GM21360 (cell line): ENCODE measurements at regions not wholly inside any gene's neighbourhood (a gene's known extent, or its start where the extent isn't known, plus 50 kb on each side); places are given as distances from the start of the nearest gene placed in this dataset.
"Not testable (repeated sequence)": the region's sequence is repeated elsewhere in the genome, so short reads cannot be mapped to it uniquely, and the experiment has no call there.

Experiments used
- ATAC-seq: cut with Tn5 transposase; IDR thresholded peaks from one replicate; pipeline ENCODE4 v1.9.1; 2021; ENCODE audit warnings: mild to moderate bottlenecking, moderate library complexity; ENCODE audit not compliant: unreplicated experiment

DNA sequence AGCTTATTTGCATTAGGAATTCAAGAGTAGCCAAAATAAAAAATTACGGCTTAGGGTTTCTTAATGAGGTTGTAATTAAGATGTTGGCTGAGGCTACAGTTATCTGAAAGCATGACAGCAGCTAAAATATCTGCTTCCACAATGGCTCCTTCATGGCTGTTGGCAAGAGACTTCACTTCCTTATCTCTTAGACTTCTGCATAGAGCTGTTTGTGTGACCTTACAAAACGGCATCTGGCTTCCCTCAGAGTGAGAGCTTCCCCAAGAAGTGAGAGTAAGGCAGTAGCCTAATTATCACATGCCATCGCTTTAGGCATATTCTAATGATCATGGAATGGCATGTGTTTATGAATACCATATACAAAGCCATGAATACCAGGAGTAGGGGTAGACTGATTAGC, 57.6 kb downstream of the CCDC59 start:
- no peak for ATAC-seq

DNA sequence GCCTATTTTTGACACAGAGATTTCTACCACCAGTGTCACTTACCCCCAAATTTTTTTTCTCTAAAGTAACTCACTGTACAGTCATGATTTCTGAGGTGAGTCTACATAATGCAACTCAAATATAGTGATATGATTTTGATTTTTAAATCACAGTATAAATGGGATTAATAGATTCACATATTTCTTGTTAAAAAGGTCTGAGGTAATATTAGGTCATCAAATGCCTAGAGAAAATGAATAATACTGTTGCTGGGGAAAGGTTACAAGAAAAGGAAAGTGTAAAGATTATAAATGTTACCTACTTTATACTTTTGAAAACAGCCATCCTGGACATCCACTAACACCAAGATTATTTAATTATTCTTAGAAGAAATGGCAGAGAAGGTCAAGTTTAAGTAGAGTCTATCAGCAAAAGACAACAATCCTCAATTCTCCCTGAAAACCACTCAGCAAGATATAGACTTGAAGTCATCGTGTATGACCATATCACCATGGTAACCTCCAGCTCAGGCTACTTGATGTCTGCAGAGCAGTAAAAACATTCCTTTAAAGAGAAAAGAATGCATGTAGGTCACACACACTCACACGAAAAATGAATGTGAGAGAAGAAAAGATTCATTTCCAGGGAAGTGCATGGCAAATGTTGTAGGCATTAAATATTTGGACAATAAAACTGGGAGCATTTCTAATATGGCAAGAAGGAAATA, 58.7 kb downstream of the CCDC59 start:
- no peak for ATAC-seq

DNA sequence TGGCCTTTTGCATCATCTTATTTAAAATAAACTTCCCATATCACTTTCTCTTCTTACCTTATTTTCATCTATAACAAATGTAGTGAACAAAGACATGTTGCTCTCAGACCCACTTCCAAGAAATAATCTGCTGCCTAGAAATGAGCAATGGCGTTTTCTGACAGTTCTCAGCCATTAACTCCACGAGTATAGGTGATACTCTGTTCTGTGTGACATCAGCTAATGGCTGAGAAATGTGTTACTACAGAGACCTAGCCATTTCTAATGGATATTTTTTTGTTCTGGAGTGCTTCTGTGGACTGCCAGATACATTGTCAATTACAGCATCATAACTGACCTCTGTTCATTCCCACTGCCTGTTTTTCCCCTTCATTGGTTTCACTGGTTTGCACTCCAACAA, 67.8 kb downstream of the CCDC59 start:
- ATAC-seq = no peak

DNA sequence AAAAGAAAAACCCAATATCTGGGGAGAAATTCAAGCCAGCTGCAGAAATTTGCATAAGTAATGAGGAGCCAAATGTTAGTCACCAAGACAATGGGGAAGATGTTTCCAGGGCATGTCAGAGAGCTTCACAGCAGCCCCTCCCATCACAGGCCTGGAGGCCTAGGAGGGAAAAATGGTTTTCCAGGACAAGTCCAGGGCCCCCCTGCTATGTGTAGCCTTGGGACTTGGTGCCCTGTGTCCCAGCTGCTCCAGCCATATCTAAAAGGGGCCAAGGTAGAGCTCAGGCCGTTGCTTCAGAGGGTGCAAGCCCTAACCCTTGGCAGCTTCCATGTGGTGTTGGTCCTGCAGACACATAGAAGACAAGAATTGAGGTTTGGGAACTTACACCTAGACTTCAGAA, 76.9 kb downstream of the CCDC59 start:
- ATAC-seq = not testable (repeated sequence)

DNA sequence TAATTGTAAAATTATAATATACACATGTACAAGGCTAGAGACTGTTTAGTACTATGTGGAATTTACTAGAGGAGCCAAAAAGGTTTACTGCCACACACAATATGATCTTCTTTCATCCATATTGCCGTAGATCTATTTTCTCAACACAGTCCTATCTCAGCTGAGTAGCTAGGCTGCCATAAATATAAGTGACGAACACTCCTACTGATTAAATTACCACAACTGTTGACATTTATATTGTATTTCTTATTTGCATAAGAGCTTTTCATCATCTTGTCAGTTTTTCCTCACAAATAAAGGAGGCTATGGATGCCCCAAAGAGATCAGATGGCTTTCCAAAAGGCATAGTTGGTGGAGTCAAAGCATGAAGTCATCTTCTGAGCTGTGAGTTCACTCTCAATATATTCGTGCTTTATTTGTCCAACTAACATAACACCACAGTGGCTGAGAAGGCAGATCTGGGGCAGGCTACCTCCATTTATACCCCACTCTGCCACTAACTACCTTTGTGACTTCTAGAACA, 78.6 kb downstream of the CCDC59 start:
- ATAC-seq = no peak

DNA sequence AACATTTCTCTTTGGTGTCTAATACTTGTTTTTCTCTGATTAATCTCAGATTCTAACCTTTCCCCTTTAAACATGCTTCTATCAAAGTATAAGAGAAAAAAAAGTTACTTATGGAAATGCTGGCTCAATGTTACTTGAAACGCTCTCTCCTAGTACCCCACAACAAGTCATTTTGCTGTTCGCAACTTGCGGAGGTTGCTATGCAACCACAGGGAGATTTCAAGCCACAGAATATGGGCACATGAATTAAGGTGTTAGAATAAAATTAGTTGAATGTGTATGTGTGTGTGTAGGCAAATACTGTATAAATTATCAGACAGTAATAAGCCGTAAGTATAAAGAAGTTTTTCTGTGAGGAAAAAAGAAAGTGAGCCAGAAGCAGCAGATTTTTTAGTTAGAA, 80.6 kb downstream of the CCDC59 start:
- no peak for ATAC-seq

DNA sequence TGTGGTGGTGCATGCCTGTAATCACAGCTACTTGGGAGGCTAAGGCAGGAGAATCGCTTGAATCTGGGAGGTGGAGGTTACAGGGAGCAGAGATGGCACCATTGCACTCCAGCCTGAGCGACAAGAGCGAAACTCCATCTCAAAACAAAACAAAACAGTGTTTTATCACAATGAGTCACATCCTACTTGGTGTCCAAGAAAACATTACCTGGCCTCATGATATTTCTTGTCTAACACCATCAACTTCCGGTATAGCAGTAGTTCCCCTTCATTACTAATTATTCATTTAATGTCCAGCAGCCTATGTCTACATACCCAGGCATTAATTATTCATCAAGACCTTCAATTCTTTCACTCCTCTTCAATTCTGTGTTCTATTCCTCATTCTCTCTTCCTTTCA, 115.5 kb downstream of the CCDC59 start:
- no peak for ATAC-seq

DNA sequence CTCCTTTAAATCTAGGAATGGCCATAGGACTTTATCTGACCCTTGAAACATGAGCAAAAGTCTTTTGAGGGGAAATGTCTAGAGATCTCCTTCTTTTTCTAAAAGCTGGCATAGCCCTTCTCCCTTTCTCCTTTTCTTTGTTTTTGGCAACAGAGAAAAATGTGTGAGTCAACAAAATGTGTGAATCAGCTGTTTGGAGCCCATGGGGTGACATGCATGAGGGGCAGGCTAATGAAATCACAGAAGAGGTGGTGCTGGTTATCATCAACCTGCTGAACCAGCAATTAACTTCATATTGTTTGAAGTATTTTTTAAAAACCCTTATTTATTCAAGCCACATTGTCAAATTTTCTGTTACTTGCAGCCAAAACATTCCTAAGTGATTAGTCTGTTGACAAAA, 132.3 kb downstream of the CCDC59 start:
- no peak for ATAC-seq

DNA sequence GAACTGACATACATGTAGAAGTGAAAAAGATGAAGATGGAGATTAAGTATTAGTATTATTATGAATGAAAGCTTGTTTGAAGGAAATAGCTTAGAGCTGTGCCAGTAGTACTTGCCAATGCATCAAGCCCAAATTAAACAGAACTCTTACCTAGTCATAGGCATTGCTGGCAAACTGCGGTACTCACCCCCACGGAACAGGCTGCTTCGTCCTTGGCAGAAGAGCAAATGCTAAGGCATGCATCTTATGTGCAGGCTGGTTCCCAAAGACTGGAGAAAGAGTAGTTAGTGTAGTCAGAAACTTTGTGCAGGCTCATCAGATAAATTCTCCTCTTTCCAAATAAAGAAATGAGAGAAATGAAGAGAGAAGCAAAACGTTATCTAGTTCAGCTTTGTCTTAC, 134.8 kb downstream of the CCDC59 start:
- ATAC-seq = no peak

DNA sequence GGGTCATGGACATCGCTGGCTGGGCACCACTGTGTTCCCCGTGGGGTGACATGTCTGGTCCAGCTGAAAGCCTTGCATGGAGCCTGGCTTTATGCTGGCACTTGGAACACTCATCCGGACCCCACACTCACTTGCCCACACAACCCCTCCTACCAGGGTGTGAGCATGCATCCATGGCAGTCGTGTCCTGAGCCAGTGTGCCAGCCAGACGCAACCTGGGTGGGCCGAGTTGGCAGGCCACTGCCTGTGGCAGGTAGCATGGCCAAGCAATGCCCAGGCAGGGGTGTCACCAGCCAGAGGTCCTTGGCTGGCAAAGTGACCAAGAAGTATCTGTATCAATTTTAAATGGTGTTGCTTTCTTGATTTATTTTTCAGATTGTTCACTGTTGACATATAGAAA, 141.7 kb downstream of the CCDC59 start:
- ATAC-seq = no peak

DNA sequence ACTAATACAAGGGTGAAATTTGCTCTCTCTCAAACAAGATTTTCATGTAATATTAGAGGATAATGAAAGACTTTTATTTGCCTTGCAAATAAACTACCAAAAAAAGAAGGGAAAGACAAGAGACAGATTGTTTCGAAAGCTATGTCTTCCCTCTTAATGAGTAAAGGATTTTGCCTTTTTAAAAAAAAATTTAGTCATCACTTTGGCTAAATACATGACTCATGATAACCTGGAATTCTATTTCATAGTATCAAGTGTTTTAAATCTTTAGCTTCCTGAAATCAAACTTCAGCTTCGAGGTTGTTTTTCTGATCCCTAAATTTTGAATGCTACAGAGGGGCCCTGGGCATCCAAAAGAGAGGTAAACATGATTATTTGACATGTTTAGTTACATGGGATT, 144.4 kb downstream of the CCDC59 start:
- no peak for ATAC-seq

DNA sequence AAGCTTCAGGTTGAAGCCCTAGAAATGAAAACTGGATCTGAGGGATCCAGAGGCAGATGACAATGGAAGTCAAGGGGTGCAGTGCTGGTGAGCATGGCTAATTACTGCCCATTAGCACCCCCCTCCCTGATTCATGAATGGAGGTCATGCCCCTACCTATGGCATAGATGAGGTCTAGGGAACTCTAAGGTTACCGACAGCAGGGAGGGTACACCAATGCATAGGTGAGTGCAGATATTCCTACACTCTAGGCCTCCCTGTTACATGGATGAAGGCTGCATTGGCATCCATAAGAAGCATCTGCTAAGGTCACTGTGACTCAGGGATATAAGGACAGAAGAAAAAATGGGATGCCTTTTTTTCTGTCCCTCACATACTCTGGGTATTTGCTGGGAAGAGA, 147.3 kb downstream of the CCDC59 start:
- ATAC-seq = no peak

DNA sequence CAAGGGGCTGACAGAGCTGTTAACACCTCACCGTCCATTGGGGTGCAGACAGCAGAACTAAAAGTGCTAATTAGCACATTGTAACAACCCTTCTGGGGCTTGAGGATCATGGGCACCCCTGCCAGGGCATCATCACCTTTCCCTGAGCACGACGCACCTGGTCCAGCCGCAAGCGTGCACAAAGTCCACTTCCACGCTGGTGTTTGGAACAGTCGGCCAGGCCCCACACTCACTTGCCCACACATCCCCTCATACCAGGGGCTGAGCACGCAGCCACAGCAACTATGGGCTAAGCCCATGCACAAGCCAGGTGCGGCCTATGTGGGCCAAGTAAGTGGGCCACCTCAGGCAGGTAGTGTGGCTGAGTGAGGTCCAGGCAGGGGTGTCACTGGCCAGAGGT, 148.7 kb downstream of the CCDC59 start:
- no peak for ATAC-seq

DNA sequence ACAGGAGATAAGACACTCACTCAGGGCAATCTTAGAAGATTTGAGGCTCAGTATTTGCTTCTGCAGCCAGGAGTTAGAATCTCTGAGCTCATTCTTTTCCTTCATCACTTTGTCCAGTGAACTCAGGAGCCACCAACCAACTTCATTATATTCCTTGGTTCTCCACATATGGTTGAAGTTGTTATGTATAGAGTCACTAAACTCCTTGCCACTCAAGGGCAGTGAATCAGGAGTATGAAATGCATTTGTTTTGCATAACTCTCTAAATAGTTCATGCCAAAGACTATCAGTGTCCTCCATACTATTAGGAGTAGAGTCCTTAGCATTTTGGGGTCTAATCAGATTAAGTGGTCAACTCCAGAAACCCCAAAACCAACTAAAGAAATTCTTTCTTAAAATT, 150.6 kb downstream of the CCDC59 start:
- no peak for ATAC-seq

DNA sequence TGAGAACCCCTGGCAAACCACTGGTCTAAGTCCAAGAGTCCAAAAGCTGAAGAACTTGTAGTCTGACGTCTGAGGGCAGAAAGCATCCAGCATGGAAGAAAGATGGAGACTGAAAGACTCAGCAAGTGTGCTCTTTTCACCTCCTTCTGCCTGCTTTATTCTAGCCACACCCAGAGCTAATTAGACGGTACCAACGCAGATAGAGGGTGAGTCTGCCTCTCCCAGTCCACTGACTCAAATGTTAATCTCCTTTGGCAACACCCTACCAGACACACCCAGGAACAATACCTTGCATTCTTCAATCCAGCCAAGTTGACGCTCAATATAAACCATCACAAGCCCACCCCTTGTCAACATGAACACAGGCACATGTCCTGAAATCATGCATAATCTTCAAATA, 155.1 kb downstream of the CCDC59 start:
- no peak for ATAC-seq

DNA sequence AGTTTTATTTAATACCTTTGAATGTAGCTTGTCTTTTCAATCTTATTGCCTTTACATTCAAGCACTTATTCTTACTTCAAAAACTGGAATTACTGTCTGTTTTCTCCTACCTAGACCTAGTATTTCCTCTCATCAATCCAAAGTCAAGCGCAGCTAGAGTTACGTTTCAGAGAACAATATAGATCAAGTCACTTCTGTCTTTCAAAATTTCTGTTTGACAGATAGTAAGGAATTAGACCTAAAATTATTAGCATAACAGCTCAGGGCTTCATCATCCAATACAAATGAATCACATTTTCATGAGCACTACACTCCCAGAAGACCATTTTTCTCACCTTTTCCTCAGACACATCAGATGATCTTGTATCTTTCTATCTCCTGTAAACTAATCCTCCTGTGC, 170.6 kb downstream of the CCDC59 start:
- ATAC-seq = no peak

DNA sequence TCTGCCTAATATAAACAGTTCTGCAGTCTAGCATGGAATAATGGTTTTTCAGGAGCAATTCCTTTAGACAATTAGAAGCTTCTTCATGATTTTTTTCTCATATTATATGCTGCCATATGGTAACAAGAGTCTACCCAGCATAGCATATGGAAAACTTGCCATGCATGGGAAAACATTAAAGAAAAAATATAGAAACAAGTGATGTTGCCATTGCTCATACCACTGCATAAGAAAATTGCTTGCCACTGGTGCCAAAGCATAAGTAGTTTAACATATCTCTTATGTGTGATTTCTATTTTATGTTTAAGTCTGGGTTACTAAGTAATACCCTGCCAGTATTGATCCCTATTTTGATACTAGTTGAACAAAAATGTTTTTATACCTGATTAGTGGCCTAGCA, 171.2 kb downstream of the CCDC59 start:
- ATAC-seq = no peak

DNA sequence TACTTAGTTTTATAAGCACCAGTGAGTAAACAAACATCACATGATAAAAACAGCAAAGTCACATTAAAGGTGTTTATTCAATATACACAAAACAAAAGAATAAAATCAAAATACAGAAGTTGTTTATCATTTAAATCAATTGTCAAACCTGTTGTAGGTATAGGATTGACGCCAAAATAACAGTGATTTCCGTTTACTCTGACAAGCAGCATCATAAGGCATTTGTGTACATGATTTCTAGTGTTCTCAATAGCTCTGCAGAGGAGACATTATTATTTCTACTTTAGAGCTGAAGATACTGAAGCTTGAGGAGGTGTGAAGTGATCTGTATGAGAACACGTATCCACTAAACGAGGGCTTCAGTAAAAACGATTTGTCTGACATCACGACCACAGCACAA, 171.9 kb downstream of the CCDC59 start:
- no peak for ATAC-seq

DNA sequence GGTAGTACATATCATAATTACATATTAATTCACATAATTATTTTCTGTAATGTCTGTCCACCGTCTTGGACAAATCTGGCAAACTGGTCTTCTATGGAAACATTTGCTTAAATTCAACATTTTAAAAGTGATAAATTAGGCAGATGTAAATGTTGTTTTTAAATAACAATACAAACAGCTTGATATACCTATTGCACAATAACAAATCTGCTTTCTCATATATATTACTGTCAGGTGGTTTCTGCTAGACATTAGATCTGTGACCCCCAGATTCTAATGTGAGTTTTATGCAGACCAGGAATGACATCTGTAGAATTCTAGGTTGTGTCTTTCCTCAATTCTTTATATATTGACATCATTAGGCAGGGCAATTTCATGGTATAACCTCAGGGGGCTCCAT, 173.3 kb downstream of the CCDC59 start:
- no peak for ATAC-seq

DNA sequence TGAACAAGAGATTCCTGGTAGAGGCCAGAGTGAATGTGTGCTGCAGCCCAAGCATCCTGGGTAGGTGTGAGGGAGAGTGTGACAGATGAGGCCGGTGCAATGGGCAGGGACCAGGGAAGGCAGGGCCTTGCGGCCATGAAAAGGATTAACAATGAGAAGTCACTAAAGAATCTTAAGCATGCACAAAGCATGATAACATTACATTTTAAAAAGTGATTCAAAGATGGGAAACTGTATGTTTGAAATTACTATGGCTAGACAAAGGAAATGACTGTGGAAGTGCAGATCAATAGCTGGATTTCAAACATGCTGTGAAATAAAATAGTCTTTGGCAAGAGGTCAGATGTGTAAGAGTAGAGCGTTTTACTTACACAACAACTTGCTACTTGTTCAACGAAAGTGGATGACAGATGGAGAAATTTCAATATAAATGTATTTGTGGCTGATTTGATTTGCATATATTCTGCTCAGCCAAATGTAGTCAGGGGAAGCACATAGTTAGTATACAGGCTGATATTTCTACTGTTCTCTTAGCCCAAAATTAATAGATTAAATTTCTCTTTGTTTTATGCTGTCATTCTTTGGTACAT, 175.5 kb downstream of the CCDC59 start:
- ATAC-seq = no peak

DNA sequence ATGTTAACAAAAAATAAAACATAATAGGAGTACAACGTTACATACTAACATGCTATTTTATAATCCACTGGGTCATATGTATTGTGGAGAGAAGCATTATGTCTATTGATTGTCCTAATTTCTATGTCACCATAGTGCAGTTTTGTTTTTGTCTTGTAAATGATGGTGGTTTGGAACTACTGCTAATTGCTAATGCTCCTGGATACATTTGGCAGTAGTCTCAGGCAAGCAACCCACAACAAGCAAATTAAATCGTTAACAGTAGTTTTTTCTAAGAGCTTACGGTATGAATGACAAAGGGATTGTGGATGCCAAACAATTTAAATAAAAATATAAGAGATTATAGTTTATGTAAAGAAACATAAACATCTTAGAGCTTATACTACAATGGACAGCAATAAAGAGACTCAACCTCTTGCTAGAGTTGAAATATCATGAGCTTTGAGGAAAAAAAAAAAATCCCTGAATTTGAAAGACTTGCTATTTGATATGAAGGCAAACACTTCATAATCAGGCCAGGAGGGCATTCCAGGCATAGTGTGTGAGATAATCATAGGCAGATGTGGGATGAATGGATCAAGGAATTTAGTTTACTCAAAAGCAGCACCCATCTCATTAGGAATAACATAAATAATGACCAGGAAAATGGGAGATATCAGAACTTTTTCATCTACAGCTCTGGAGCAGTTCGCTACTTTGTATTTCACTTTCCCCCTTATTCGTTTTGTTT, 181.3 kb downstream of the CCDC59 start:
- no peak for ATAC-seq

DNA sequence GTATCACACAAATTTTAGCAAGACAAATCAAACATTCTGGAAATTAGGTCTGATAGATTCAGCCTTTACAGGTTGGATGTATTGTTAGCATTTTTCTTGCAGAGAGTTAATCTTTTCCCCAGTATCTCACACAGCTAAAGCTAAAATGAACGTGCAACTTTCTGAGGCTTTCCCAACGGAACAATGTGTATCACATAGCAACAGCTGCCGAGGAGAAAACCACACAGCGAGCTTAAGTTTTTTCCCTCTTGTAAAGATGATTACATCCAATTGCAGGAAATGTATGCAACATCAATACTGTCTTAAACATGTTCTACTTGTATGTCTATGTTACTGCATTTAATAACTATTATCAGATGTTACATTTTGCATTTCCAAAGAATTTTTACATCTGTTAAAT, 182.2 kb downstream of the CCDC59 start:
- ATAC-seq = no peak
